GM23338 (cell line): ENCODE measurements at regions not wholly inside any gene's neighbourhood (a gene's known extent, or its start where the extent isn't known, plus 50 kb on each side); places are given as distances from the start of the nearest gene placed in this dataset.

Experiments used
- CREB1 ChIP-seq: fragments of 250-450 bp; sonication (Bioruptor Pico); IDR thresholded peaks from 2 replicates; pipeline ENCODE4 v1.5.0; 2020; ENCODE audit warnings: low read depth, mild to moderate bottlenecking, moderate library complexity
- EZH2 ChIP-seq: fragments of 200-600 bp; sonication (generic); IDR thresholded peaks from one replicate; pipeline ENCODE4 v1.8.0; 2017; ENCODE audit warnings: antibody characterized with exemption, mild to moderate bottlenecking, low read depth; ENCODE audit not compliant: unreplicated experiment
- NANOG ChIP-seq: IDR thresholded peaks from 2 replicates; pipeline ENCODE4 v1.6.1; 2016; ENCODE audit warnings: antibody characterized with exemption, borderline replicate concordance
- POLR2AphosphoS5 ChIP-seq: IDR thresholded peaks from 2 replicates; pipeline ENCODE4 v1.6.1; 2016; ENCODE audit warnings: antibody characterized with exemption, low read depth
- REST ChIP-seq: IDR thresholded peaks from one replicate; pipeline ENCODE4 v1.6.1; 2018; ENCODE audit warnings: antibody characterized with exemption; ENCODE audit not compliant: unreplicated experiment
- ZNF331 ChIP-seq: fragments of 250-450 bp; sonication (Bioruptor Pico); IDR thresholded peaks from 2 replicates; pipeline ENCODE4 v1.5.0; 2020; ENCODE audit warnings: low read depth, mild to moderate bottlenecking, moderate library complexity
- TF ChIP-seq, protein P1 (sequence below), 2 experiments: fragments of 200-600 bp in 1 of 2; sonication (generic) in 1 of 2; conservative IDR thresholded peaks; 2 replicates each; pipeline versions ENCODE4 v1.5.1 to v1.6.1; 2016 to 2017; ENCODE audit warnings: antibody characterized with exemption in 2 of 2, low read depth in 2 of 2, mild to moderate bottlenecking in 2 of 2, moderate library complexity in 1 of 2
- TF ChIP-seq, protein P2 (sequence below): IDR thresholded peaks from 2 replicates; pipeline ENCODE4 v1.6.1; 2016; ENCODE audit warnings: antibody characterized with exemption

GRCh38 chr6:40321616-40322015 lies 265.5 kb downstream of the LRFN2 start:
- TF ChIP-seq REST (no peak), NANOG (no peak), POLR2AphosphoS5 (no peak), ZNF331 (no peak), EZH2 (no peak), CREB1 (no peak)
- TF ChIP-seq, protein P1, sequence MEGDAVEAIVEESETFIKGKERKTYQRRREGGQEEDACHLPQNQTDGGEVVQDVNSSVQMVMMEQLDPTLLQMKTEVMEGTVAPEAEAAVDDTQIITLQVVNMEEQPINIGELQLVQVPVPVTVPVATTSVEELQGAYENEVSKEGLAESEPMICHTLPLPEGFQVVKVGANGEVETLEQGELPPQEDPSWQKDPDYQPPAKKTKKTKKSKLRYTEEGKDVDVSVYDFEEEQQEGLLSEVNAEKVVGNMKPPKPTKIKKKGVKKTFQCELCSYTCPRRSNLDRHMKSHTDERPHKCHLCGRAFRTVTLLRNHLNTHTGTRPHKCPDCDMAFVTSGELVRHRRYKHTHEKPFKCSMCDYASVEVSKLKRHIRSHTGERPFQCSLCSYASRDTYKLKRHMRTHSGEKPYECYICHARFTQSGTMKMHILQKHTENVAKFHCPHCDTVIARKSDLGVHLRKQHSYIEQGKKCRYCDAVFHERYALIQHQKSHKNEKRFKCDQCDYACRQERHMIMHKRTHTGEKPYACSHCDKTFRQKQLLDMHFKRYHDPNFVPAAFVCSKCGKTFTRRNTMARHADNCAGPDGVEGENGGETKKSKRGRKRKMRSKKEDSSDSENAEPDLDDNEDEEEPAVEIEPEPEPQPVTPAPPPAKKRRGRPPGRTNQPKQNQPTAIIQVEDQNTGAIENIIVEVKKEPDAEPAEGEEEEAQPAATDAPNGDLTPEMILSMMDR (conservative IDR thresholded peaks at IDR 0.05; ENCODE audit: low read depth in 2 of 2) = no peak
- TF ChIP-seq, protein P2, sequence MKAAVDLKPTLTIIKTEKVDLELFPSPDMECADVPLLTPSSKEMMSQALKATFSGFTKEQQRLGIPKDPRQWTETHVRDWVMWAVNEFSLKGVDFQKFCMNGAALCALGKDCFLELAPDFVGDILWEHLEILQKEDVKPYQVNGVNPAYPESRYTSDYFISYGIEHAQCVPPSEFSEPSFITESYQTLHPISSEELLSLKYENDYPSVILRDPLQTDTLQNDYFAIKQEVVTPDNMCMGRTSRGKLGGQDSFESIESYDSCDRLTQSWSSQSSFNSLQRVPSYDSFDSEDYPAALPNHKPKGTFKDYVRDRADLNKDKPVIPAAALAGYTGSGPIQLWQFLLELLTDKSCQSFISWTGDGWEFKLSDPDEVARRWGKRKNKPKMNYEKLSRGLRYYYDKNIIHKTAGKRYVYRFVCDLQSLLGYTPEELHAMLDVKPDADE = no peak
